ENCODE measurements at regions not wholly inside any gene's neighbourhood (a gene's known extent, or its start where the extent isn't known, plus 50 kb on each side); places are given as distances from the start of the nearest gene placed in this dataset.
"Not testable (repeated sequence)": the region's sequence is repeated elsewhere in the genome, so short reads cannot be mapped to it uniquely, and the experiment has no call there.

GRCh38 chr9:129545876-129546275 is 75.0 kb downstream of the C9orf50 start:
- TF ChIP-seq CTCF (IDR thresholded peaks at IDR 0.05; ENCODE audit: low read length); EZH2 (optimal IDR thresholded peaks at IDR 0.05; ENCODE audit: low read depth, low read length): not testable (repeated sequence)

All from MM.1S (cell line).